HEK293 (cell line): ENCODE measurements at regions not wholly inside any gene's neighbourhood (a gene's known extent, or its start where the extent isn't known, plus 50 kb on each side); places are given as distances from the start of the nearest gene placed in this dataset.

ENCODE experiments used
- PRDM10 ChIP-seq: fragments of 450-650 bp; formaldehyde crosslinking; IDR thresholded peaks from 2 replicates; pipeline ENCODE4 v1.5.1; 2016; ENCODE audit warnings: missing biosample characterization, missing genetic modification characterization
- REST ChIP-seq: fragments of 450-650 bp; formaldehyde crosslinking; IDR thresholded peaks from 2 replicates; pipeline ENCODE4 v1.5.1; 2016; ENCODE audit warnings: missing biosample characterization, missing genetic modification characterization
- SETDB1 ChIP-seq: IDR thresholded peaks from one replicate; pipeline ENCODE4 v1.6.1; 2017; ENCODE audit warnings: mild to moderate bottlenecking, low read length, moderate library complexity, mixed read lengths; ENCODE audit not compliant: insufficient read length
- ZBTB8A ChIP-seq: fragments of 450-650 bp; formaldehyde crosslinking; IDR thresholded peaks from 2 replicates; pipeline ENCODE4 v1.5.1; 2016; ENCODE audit warnings: missing biosample characterization, missing genetic modification characterization
- ZNF561 ChIP-seq: fragments of 450-650 bp; IDR thresholded peaks from 2 replicates; pipeline ENCODE4 v1.5.1; 2018; ENCODE audit warnings: missing biosample characterization, missing genetic modification characterization, borderline replicate concordance
- ZNF658 ChIP-seq: fragments of 450-650 bp; formaldehyde crosslinking; IDR thresholded peaks from 2 replicates; pipeline ENCODE4; 2016; ENCODE audit warnings: missing biosample characterization, missing genetic modification characterization

GRCh38 chr5:93158841-93159240 is 422.2 kb downstream of the NR2F1-AS1 start:
- TF ChIP-seq PRDM10 (no peak), REST (tag by site-specific recombination) (no peak), ZNF658 (tag by site-specific recombination) (no peak), ZBTB8A (tag by site-specific recombination) (no peak), SETDB1 (no peak), ZNF561 (tag by site-specific recombination) (no peak)
